Caco-2 (cell line): ENCODE measurements at regions not wholly inside any gene's neighbourhood (a gene's known extent, or its start where the extent isn't known, plus 50 kb on each side); places are given as distances from the start of the nearest gene placed in this dataset.
A peak's percentile ranks its signal among the peaks of the same experiment; 100 is the strongest.

Source experiments
- BruUV-seq: library from RNA; stranded (reverse); fragments of 400-500 nt; replicated peaks from 2 replicates; lab custom pipeline; 2021; lab: Mats Ljungman, UMichigan
- CTCF ChIA-PET: fragments of 300-600 bp; sonication (Branson Sonifier 250); formaldehyde crosslinking; loops from one replicate; lab custom pipeline; 2022; ENCODE audit warnings: antibody characterized with exemption; lab: Charles Lee
- POLR2A ChIA-PET: fragments of 300-600 bp; sonication (Branson Sonifier 250); formaldehyde crosslinking; loops from one replicate; lab custom pipeline; 2022; ENCODE audit warnings: antibody characterized with exemption; lab: Charles Lee
- DNase-seq, 2 experiments: peaks; one replicate each; pipeline versions ENCODE4 v3.0.0 to v3.0.0-alpha.2; 2020 to 2022
- H3K27me3 ChIP-seq: replicated peaks from 2 replicates; pipeline ENCODE4 v1.6.0; 2011; ENCODE audit warnings: low read length; ENCODE audit not compliant: control insufficient read depth, insufficient read depth
- H3K36me3 ChIP-seq: 2 replicates; pipeline ENCODE4 v1.5.1; 2011; ENCODE audit warnings: low read length; ENCODE audit not compliant: control insufficient read depth, insufficient read depth
- H3K4me1 ChIP-seq: fragments of 250-450 bp; sonication (Bioruptor Pico); 2 replicates; pipeline ENCODE4 v1.5.1; 2020; ENCODE audit warnings: mild to moderate bottlenecking
- H3K4me3 ChIP-seq: 2 replicates; pipeline ENCODE4 v1.5.1; 2011; ENCODE audit warnings: low read depth, mild to moderate bottlenecking, control low read depth, low read length
- H3K9me3 ChIP-seq: fragments of 250-450 bp; sonication (Bioruptor Pico); 2 replicates; pipeline ENCODE4 v1.5.1; 2020; ENCODE audit warnings: mild to moderate bottlenecking, moderate library complexity
- H3K27ac Mint-ChIP-seq: one replicate; pipeline ENCODE4 v1.8.0; 2022; ENCODE audit warnings: mixed read lengths; ENCODE audit not compliant: unreplicated experiment
- H3K27me3 Mint-ChIP-seq: one replicate; pipeline ENCODE4 v1.8.0; 2022; ENCODE audit warnings: mixed read lengths; ENCODE audit not compliant: insufficient read depth, unreplicated experiment
- H3K36me3 Mint-ChIP-seq: one replicate; pipeline ENCODE4 v1.8.0; 2022; ENCODE audit warnings: mild to moderate bottlenecking, mixed read lengths; ENCODE audit not compliant: insufficient read depth, unreplicated experiment
- H3K4me1 Mint-ChIP-seq: one replicate; pipeline ENCODE4 v1.8.0; 2022; ENCODE audit warnings: low read depth, mixed read lengths; ENCODE audit not compliant: unreplicated experiment
- H3K4me3 Mint-ChIP-seq: one replicate; pipeline ENCODE4 v1.8.0; 2022; ENCODE audit warnings: mild to moderate bottlenecking, moderate library complexity, mixed read lengths; ENCODE audit not compliant: unreplicated experiment
- H3K9me3 Mint-ChIP-seq: one replicate; pipeline ENCODE4 v1.8.0; 2022; ENCODE audit warnings: mixed read lengths; ENCODE audit not compliant: unreplicated experiment
- intact Hi-C: fragments of 100-400 bp; cut with micrococcal nuclease; formaldehyde crosslinking; loops from one replicate; pipeline ENCODE4 v1.10.0; 2022; ENCODE audit not compliant: unreplicated experiment
- TF ChIP-seq, protein P1 (sequence below), 2 experiments: fragments of 200-600 bp in 1 of 2; IDR thresholded peaks; 1 replicate in 1 of 2; 2 replicates in 1 of 2; pipeline versions ENCODE4 v1.5.1 to v1.8.0; 2011 to 2022; ENCODE audit warnings: antibody characterized with exemption in 1 of 2, control low read depth in 1 of 2, inconsistent platforms in 1 of 2, low read depth in 1 of 2, low read length in 1 of 2, mild to moderate bottlenecking in 1 of 2, moderate library complexity in 1 of 2; ENCODE audit not compliant: insufficient read depth in 1 of 2, severe bottlenecking in 1 of 2, unreplicated experiment in 1 of 2

DNA sequence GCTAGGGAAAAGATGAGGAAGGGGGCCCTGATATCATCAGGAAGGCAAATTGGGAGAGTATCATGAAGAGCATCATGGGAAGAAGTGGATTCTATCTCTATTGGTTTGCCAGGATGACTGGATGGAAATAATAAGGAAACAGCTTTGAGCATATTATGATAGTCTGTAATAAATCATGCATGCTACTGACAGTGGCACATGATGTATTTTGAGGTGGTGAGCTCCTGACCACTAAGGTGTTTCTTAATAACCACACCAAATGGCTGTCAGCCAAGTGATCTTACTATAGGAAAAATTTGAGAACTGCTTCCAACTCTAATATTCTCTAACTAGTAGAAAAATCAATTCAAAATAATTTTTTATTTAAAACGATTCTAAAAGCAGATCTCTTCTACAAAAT lies 548.4 kb upstream of the JAG1 start:
- ChIA-PET POLR2A (no interaction called here), CTCF (no interaction called here)
- Mint-ChIP-seq H3K9me3 (no peaks in the 10 kb centered on the region), H3K4me1 (peaks cover 12% of the 10 kb centered on the region), H3K27me3 (no peaks in the 10 kb centered on the region), H3K27ac (no peak overlapping the region), H3K36me3 (no peaks in the 10 kb centered on the region), H3K4me3 (no peak overlapping the region)
- H3K4me1 ChIP-seq, result peaks cover 20% of the 10 kb centered on the region
- no peaks in the 10 kb centered on the region; the same call in 1 of the 2 replicates for H3K9me3 ChIP-seq
- TF ChIP-seq, protein P1, sequence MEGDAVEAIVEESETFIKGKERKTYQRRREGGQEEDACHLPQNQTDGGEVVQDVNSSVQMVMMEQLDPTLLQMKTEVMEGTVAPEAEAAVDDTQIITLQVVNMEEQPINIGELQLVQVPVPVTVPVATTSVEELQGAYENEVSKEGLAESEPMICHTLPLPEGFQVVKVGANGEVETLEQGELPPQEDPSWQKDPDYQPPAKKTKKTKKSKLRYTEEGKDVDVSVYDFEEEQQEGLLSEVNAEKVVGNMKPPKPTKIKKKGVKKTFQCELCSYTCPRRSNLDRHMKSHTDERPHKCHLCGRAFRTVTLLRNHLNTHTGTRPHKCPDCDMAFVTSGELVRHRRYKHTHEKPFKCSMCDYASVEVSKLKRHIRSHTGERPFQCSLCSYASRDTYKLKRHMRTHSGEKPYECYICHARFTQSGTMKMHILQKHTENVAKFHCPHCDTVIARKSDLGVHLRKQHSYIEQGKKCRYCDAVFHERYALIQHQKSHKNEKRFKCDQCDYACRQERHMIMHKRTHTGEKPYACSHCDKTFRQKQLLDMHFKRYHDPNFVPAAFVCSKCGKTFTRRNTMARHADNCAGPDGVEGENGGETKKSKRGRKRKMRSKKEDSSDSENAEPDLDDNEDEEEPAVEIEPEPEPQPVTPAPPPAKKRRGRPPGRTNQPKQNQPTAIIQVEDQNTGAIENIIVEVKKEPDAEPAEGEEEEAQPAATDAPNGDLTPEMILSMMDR (IDR thresholded peaks at IDR 0.05; ENCODE audit: insufficient read depth in 1 of 2, low read depth in 1 of 2, low read length in 1 of 2, severe bottlenecking in 1 of 2, unreplicated experiment in 1 of 2), result no peak
- DNase-seq, result no peak
- no peaks in the 10 kb centered on the region for H3K27me3 ChIP-seq
- H3K4me3 ChIP-seq, result no peak overlapping the region
- intact Hi-C loops, result no loop called here
- no peaks in the 10 kb centered on the region for H3K36me3 ChIP-seq
- BruUV-seq, result no TSS peak

DNA sequence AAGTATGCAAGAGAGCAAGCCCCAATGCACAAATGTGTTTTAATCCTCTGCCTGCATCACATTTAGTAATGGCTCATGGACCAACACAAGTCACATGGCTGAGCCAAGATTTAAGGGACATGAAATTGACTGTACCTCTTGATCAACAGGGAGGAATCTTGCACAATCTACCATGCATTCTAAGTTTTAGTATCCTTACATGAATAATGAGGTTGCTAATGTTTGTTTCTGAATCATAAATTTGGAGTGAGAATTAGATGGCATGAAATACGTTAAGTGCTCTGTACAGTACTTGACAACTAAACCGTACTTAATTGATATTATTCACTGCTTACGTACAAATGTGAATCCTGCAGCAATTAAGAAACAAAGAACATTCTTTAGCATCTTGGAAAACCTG lies 553.8 kb upstream of the JAG1 start:
- H3K27me3 Mint-ChIP-seq, result no peaks in the 10 kb centered on the region
- TF ChIP-seq, protein P1 (IDR thresholded peaks at IDR 0.05; ENCODE audit: insufficient read depth in 1 of 2, low read depth in 1 of 2, low read length in 1 of 2, severe bottlenecking in 1 of 2, unreplicated experiment in 1 of 2), result no peak
- H3K4me3 Mint-ChIP-seq, result no peak overlapping the region
- H3K27ac Mint-ChIP-seq, result no peak overlapping the region
- Histone ChIP-seq H3K36me3 (no peaks in the 10 kb centered on the region), H3K4me3 (no peak overlapping the region), H3K9me3 (no peaks in the 10 kb centered on the region; the same call in 1 of the 2 replicates), H3K4me1 (peaks cover 12% of the 10 kb centered on the region), H3K27me3 (no peaks in the 10 kb centered on the region)
- H3K9me3 Mint-ChIP-seq, result no peaks in the 10 kb centered on the region
- H3K4me1 Mint-ChIP-seq, result peaks cover 7% of the 10 kb centered on the region
- ChIA-PET CTCF (no interaction called here), POLR2A (no interaction called here)
- BruUV-seq, result no TSS peak
- DNase-seq, result no peak
- no peaks in the 10 kb centered on the region for H3K36me3 Mint-ChIP-seq
- intact Hi-C loops, result no loop called here

DNA sequence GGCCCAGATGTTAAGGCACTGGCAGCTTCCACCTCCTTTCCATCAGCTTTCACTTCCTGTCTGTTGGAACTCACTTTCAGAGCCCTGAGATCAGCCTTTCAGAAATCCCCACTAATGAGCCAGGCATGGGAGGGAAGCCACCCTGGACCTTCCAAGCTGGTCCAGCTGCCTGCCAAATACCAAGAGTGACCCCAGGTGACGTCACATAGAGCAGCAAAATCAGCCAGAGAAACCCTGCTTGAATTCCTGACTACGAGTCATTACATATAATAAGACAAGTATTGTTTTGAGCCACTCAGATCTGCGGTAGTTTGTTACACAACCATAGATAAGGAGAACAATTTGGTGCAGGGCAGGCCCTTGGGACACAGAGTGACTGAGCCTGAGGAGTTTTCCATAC lies 556.0 kb upstream of the JAG1 start:
- no TSS peak for BruUV-seq
- H3K27me3 ChIP-seq, result no peaks in the 10 kb centered on the region
- ChIA-PET POLR2A (no interaction called here), CTCF (no interaction called here)
- H3K9me3 ChIP-seq, result no peaks in the 10 kb centered on the region; the same call in 1 of the 2 replicates
- Mint-ChIP-seq H3K4me1 (peaks cover 7% of the 10 kb centered on the region), H3K36me3 (no peaks in the 10 kb centered on the region), H3K9me3 (no peaks in the 10 kb centered on the region), H3K27me3 (no peaks in the 10 kb centered on the region), H3K4me3 (no peak overlapping the region), H3K27ac (peak overlapping the region; percentile 40)
- no peak overlapping the region for H3K4me3 ChIP-seq
- intact Hi-C loops, result loop anchor here (1.0 to 5.0 kb wide), 2 partner anchors 11 to 38 kb away; no protein-coding TSS in a partner anchor
- H3K36me3 ChIP-seq, result no peaks in the 10 kb centered on the region
- DNase-seq, result peak; percentile 69 to 73
- peaks cover 12% of the 10 kb centered on the region for H3K4me1 ChIP-seq
- TF ChIP-seq, protein P1 (IDR thresholded peaks at IDR 0.05; ENCODE audit: insufficient read depth in 1 of 2, low read depth in 1 of 2, low read length in 1 of 2, severe bottlenecking in 1 of 2, unreplicated experiment in 1 of 2), result no peak
